H1 (cell line): ENCODE measurements at regions not wholly inside any gene's neighbourhood (a gene's known extent, or its start where the extent isn't known, plus 50 kb on each side); places are given as distances from the start of the nearest gene placed in this dataset.

Experiments used
- CTCF ChIA-PET: fragments of 300-600 bp; sonication (Branson Sonifier 250); formaldehyde crosslinking; loops from one replicate; lab custom pipeline; 2021; ENCODE audit not compliant: partially characterized antibody; lab: Charles Lee
- POLR2A ChIA-PET: fragments of 300-600 bp; sonication (Branson Sonifier 250); formaldehyde crosslinking; loops from one replicate; lab custom pipeline; 2021; ENCODE audit warnings: inconsistent platforms; ENCODE audit not compliant: partially characterized antibody; lab: Charles Lee
- DNase-seq, 2 experiments: peaks; one replicate each; pipeline versions ENCODE4 v3.0.0 to v3.0.0-alpha.2; 2010 to 2022; ENCODE audit warnings: low spot score in 2 of 2, low read depth in 1 of 2, mixed read lengths in 1 of 2
- FAIRE-seq: peaks from 2 replicates; lab custom pipeline; 2011; peaks lifted over from hg19 to GRCh38; lab: Jason Lieb, UNC
- H2AFZ ChIP-seq: 2 replicates; pipeline ENCODE4 v1.8.1; 2012; ENCODE audit warnings: low read length, inconsistent platforms
- H2AK5ac ChIP-seq: 2 replicates; pipeline ENCODE4 v1.6.1; 2013; ENCODE audit warnings: low read depth, low read length
- H2BK120ac ChIP-seq: replicated peaks from 2 replicates; pipeline ENCODE3; 2013; ENCODE audit warnings: low read depth, low read length, inconsistent platforms
- H2BK12ac ChIP-seq: 2 replicates; pipeline ENCODE4 v1.6.1; 2013; ENCODE audit warnings: low read depth, low read length
- H2BK15ac ChIP-seq: 2 replicates; pipeline ENCODE4 v1.6.1; 2013; ENCODE audit warnings: low read length
- H2BK20ac ChIP-seq: 2 replicates; pipeline ENCODE4 v1.6.1; 2013; ENCODE audit warnings: low read length
- H2BK5ac ChIP-seq: 2 replicates; pipeline ENCODE4 v1.6.1; 2013; ENCODE audit warnings: low read depth, low read length
- H3K14ac ChIP-seq: 2 replicates; pipeline ENCODE4 v1.6.1; 2013; ENCODE audit warnings: inconsistent platforms; ENCODE audit not compliant: insufficient read length
- H3K18ac ChIP-seq: 2 replicates; pipeline ENCODE4 v1.6.1; 2013; ENCODE audit warnings: low read length; ENCODE audit errors: extremely low read depth
- H3K23ac ChIP-seq: 2 replicates; pipeline ENCODE4 v1.6.1; 2013; ENCODE audit warnings: inconsistent platforms; ENCODE audit not compliant: insufficient read length
- H3K23me2 ChIP-seq: 2 replicates; pipeline ENCODE4 v1.6.1; 2013; ENCODE audit warnings: low read depth, low read length
- H3K27ac ChIP-seq: 2 replicates; pipeline ENCODE4 v1.6.1; 2011; ENCODE audit warnings: low read depth, low read length, inconsistent platforms
- H3K27me3 ChIP-seq, 4 experiments: replicated peaks in 1 of 4; 1 replicate in 1 of 4; 2 replicates in 3 of 4; pipeline versions ENCODE4 v1.6.1 to v1.8.1; 2011 to 2013; ENCODE audit warnings: low read length in 3 of 4, mild to moderate bottlenecking in 3 of 4, inconsistent platforms in 2 of 4, mixed read lengths in 2 of 4, moderate library complexity in 1 of 4; ENCODE audit not compliant: control insufficient read depth in 3 of 4, insufficient read depth in 3 of 4; ENCODE audit errors: extremely low read depth in 1 of 4
- H3K36me3 ChIP-seq, 4 experiments: 2 replicates each; pipeline versions ENCODE4 v1.6.1 to v1.8.1; 2011 to 2013; ENCODE audit warnings: mild to moderate bottlenecking in 4 of 4, low read length in 3 of 4, moderate library complexity in 2 of 4, control low read depth in 1 of 4, inconsistent platforms in 1 of 4; ENCODE audit not compliant: insufficient read depth in 4 of 4, control insufficient read depth in 2 of 4
- H3K4ac ChIP-seq: replicated peaks from 2 replicates; pipeline ENCODE3; 2013; ENCODE audit warnings: low read length, low read depth, mixed read lengths, inconsistent platforms; ENCODE audit not compliant: insufficient read length
- H3K4me1 ChIP-seq, 4 experiments: replicated peaks in 1 of 4; 1 replicate in 1 of 4; 2 replicates in 3 of 4; pipeline versions ENCODE4 v1.6.1 to v1.8.1; 2011 to 2013; ENCODE audit warnings: low read length in 3 of 4, inconsistent platforms in 2 of 4, mixed read lengths in 1 of 4; ENCODE audit not compliant: insufficient read depth in 4 of 4, control insufficient read depth in 3 of 4
- H3K4me2 ChIP-seq, 2 experiments: 2 replicates each; pipeline versions ENCODE4 v1.6.1 to v1.8.1; 2011 to 2013; ENCODE audit warnings: low read depth in 2 of 2, low read length in 2 of 2, control low read depth in 1 of 2, inconsistent platforms in 1 of 2, mild to moderate bottlenecking in 1 of 2; ENCODE audit not compliant: insufficient read depth in 1 of 2
- H3K4me3 ChIP-seq, 4 experiments: fragments of 200-600, 300-600 bp in 1 of 4; sonication (generic), shearing (Covaris generic), sonication (Bioruptor Twin) in 1 of 4; 2 replicates each; pipeline versions ENCODE4 v1.5.1 to v1.8.1; 2011 to 2016; ENCODE audit warnings: low read length in 4 of 4, low read depth in 3 of 4, control low read depth in 2 of 4, inconsistent platforms in 2 of 4, mild to moderate bottlenecking in 2 of 4, mixed read lengths in 1 of 4, moderate library complexity in 1 of 4; ENCODE audit not compliant: insufficient read depth in 2 of 4; ENCODE audit errors: extremely low read depth in 1 of 4
- H3K56ac ChIP-seq: replicated peaks from 2 replicates; pipeline ENCODE3; 2013; ENCODE audit warnings: low read depth, mild to moderate bottlenecking, mixed read lengths, low read length, inconsistent platforms; ENCODE audit not compliant: insufficient read length
- H3K79me1 ChIP-seq: 2 replicates; pipeline ENCODE4 v1.6.1; 2013; ENCODE audit warnings: low read depth, low read length, control low read depth
- H3K79me2 ChIP-seq, 2 experiments: 2 replicates each; pipeline versions ENCODE4 v1.6.1 to v1.8.1; 2012 to 2013; ENCODE audit warnings: low read length in 2 of 2, mild to moderate bottlenecking in 2 of 2, inconsistent platforms in 1 of 2; ENCODE audit not compliant: insufficient read depth in 2 of 2, control insufficient read depth in 1 of 2
- H3K9ac ChIP-seq, 4 experiments: replicated peaks in 1 of 4; 1 replicate in 1 of 4; 2 replicates in 3 of 4; pipeline versions ENCODE4 v1.6.1 to v1.8.1; 2011 to 2013; ENCODE audit warnings: low read depth in 3 of 4, low read length in 3 of 4, control low read depth in 2 of 4, mild to moderate bottlenecking in 2 of 4, moderate library complexity in 2 of 4, inconsistent platforms in 1 of 4; ENCODE audit errors: extremely low read depth in 1 of 4
- H3K9me3 ChIP-seq, 2 experiments: 2 replicates each; pipeline versions ENCODE4 v1.6.1 to v1.8.1; 2012 to 2013; ENCODE audit warnings: mild to moderate bottlenecking in 2 of 2, moderate library complexity in 2 of 2, control low read depth in 1 of 2, inconsistent platforms in 1 of 2, low read depth in 1 of 2, low read length in 1 of 2, mixed read lengths in 1 of 2; ENCODE audit not compliant: insufficient read depth in 2 of 2
- H4K20me1 ChIP-seq, 2 experiments: replicated peaks in 1 of 2; 2 replicates each; pipeline versions ENCODE3 to v1.8.1; 2011 to 2013; ENCODE audit warnings: inconsistent platforms in 2 of 2, low read length in 2 of 2, mild to moderate bottlenecking in 1 of 2; ENCODE audit not compliant: insufficient read depth in 2 of 2, control insufficient read depth in 1 of 2
- H4K5ac ChIP-seq: 2 replicates; pipeline ENCODE4 v1.6.1; 2013; ENCODE audit warnings: low read length, low read depth, mixed read lengths, inconsistent platforms; ENCODE audit not compliant: insufficient read length
- H4K8ac ChIP-seq: 2 replicates; pipeline ENCODE4 v1.8.0; 2013; ENCODE audit warnings: mild to moderate bottlenecking, moderate library complexity, low read length, inconsistent platforms; ENCODE audit not compliant: insufficient read depth; ENCODE audit errors: extremely low read depth
- H4K91ac ChIP-seq: replicated peaks from 2 replicates; pipeline ENCODE3; 2013; ENCODE audit warnings: low read length, mixed read lengths, inconsistent platforms; ENCODE audit not compliant: insufficient read length
- ASH2L ChIP-seq: fragments of 200-600, 300-600 bp; sonication (generic); IDR thresholded peaks from one replicate; pipeline ENCODE4 v1.7.1; 2017; ENCODE audit warnings: low read length
- CBX5 ChIP-seq: fragments of 300-800, 300-1000 bp; sonication (generic); IDR thresholded peaks from 2 replicates; pipeline ENCODE4 v1.7.1; 2016; ENCODE audit warnings: antibody characterized with exemption, low read length, low read depth
- CBX8 ChIP-seq: fragments of 300-800, 300-1000 bp; sonication (generic); IDR thresholded peaks from 2 replicates; pipeline ENCODE4 v1.7.1; 2016; ENCODE audit warnings: low read depth, low read length, borderline replicate concordance
- CEBPB ChIP-seq: IDR thresholded peaks from 2 replicates; pipeline ENCODE4 v1.6.1; 2012; ENCODE audit warnings: low read depth, low read length
- CHD2 ChIP-seq: IDR thresholded peaks from 2 replicates; pipeline ENCODE4 v1.6.1; 2012; ENCODE audit warnings: low read length, improper control_type of control experiment
- CTBP2 ChIP-seq: IDR thresholded peaks from 2 replicates; pipeline ENCODE4 v1.7.0; 2011; ENCODE audit warnings: borderline replicate concordance, mild to moderate bottlenecking, moderate library complexity, mixed read lengths, low read length; ENCODE audit not compliant: insufficient read depth, insufficient read length
- EP300 ChIP-seq, 2 experiments: IDR thresholded peaks; 1 replicate in 1 of 2; 2 replicates in 1 of 2; pipeline ENCODE4 v1.6.1; 2011 to 2012; ENCODE audit warnings: low read depth in 2 of 2, low read length in 2 of 2, mild to moderate bottlenecking in 2 of 2, borderline replicate concordance in 1 of 2, inconsistent platforms in 1 of 2, moderate library complexity in 1 of 2
- KDM1A ChIP-seq: fragments of 200-600, 300-600 bp; sonication (generic); IDR thresholded peaks from 2 replicates; pipeline ENCODE4 v1.7.1; 2016; ENCODE audit warnings: mild to moderate bottlenecking, low read length, borderline replicate concordance
- KDM5A ChIP-seq: fragments of 200-600 bp; IDR thresholded peaks from 2 replicates; pipeline ENCODE4 v1.7.1; 2012; ENCODE audit warnings: mild to moderate bottlenecking, low read length, inconsistent platforms, mixed read lengths
- POLR2AphosphoS5 ChIP-seq: IDR thresholded peaks from 2 replicates; pipeline ENCODE4 v1.6.1; 2011; ENCODE audit warnings: low read depth, low read length
- POU5F1 ChIP-seq: IDR thresholded peaks from 2 replicates; pipeline ENCODE4 v1.6.1; 2011; ENCODE audit warnings: low read depth, mild to moderate bottlenecking, low read length, moderate library complexity
- SIX5 ChIP-seq: IDR thresholded peaks from 2 replicates; pipeline ENCODE4 v1.6.1; 2011; ENCODE audit warnings: mild to moderate bottlenecking, low read depth, low read length
- SP1 ChIP-seq: IDR thresholded peaks from 2 replicates; pipeline ENCODE4 v1.6.1; 2011; ENCODE audit warnings: low read depth, low read length
- SUZ12 ChIP-seq: fragments of 200-600 bp; sonication (generic); IDR thresholded peaks from 2 replicates; pipeline ENCODE4 v1.6.1; 2012; ENCODE audit warnings: mild to moderate bottlenecking, inconsistent platforms, low read length, moderate library complexity, mixed read lengths
- TCF12 ChIP-seq: IDR thresholded peaks from 2 replicates; pipeline ENCODE4 v1.6.1; 2011; ENCODE audit warnings: low read depth, mild to moderate bottlenecking, low read length
- YY1 ChIP-seq: IDR thresholded peaks from 2 replicates; pipeline ENCODE4 v1.6.1; 2011; ENCODE audit warnings: low read depth, mild to moderate bottlenecking, low read length
- ZNF274 ChIP-seq: IDR thresholded peaks from 2 replicates; pipeline ENCODE4 v1.7.0; 2012; ENCODE audit warnings: low read length, borderline replicate concordance; ENCODE audit errors: extremely low read depth
- WGBS, 2 experiments: shearing (Covaris generic) in 1 of 2; methylation state at CpG; one replicate each; pipeline versions ENCODE4 v1.1.6 to v1.1.7; 2013 to 2015; ENCODE audit warnings: low lambda C conversion rate in 2 of 2, mixed read lengths in 2 of 2, inconsistent platforms in 1 of 2, low coverage in 1 of 2, missing lambda C conversion rate in 1 of 2; ENCODE audit not compliant: insufficient replicate concordance in 2 of 2, insufficient coverage in 1 of 2, insufficient read length in 1 of 2; ENCODE audit errors: extremely low coverage in 1 of 2, missing lambda C conversion rate in 1 of 2; 5-methylcytosine and 5-hydroxymethylcytosine counted together

- H3K4ac ChIP-seq = no peak overlapping the region
- no peaks in the 10 kb centered on the region for H3K36me3 ChIP-seq
- H3K4me1 ChIP-seq = no peaks in the 10 kb centered on the region
- H3K4me2 ChIP-seq = no peak overlapping the region
- H3K23me2 ChIP-seq = no peaks in the 10 kb centered on the region
- TF ChIP-seq SP1 (no peak), SIX5 (no peak), ASH2L (no peak), KDM5A (no peak), EP300 (IDR thresholded peaks at IDR 0.05; ENCODE audit: borderline replicate concordance in 1 of 2, low read depth in 2 of 2, low read length in 2 of 2) (no peak), CEBPB (no peak), CTBP2 (no peak), YY1 (no peak), TCF12 (no peak), KDM1A (no peak), POU5F1 (no peak), CBX8 (no peak), CBX5 (no peak), CHD2 (no peak), POLR2AphosphoS5 (no peak), ZNF274 (no peak), SUZ12 (no peak)
- TF ChIP-seq, all 59 proteins: peak for 0
- no peak overlapping the region for H2BK5ac ChIP-seq
- H4K20me1 ChIP-seq = no peaks in the 10 kb centered on the region
- ChIA-PET POLR2A (no interaction called here), CTCF (no interaction called here)
- no peak overlapping the region for H3K56ac ChIP-seq
- H2BK120ac ChIP-seq = no peak overlapping the region
- no peaks in the 10 kb centered on the region for H3K79me1 ChIP-seq
- H3K23ac ChIP-seq = no peak overlapping the region
- no peaks in the 10 kb centered on the region for H3K79me2 ChIP-seq
- no peak overlapping the region for H3K27ac ChIP-seq
- DNase-seq (no peak), FAIRE-seq (no peak)
- H3K9me3 ChIP-seq = no peaks in the 10 kb centered on the region
- H4K91ac ChIP-seq = no peak overlapping the region
- no peak overlapping the region for H4K5ac ChIP-seq
- no peak overlapping the region for H3K9ac ChIP-seq
- peak overlapping the region; percentile 91 for H2AFZ ChIP-seq
- no peak overlapping the region for H2BK12ac ChIP-seq
- H2AK5ac ChIP-seq = no peak overlapping the region
- no peak overlapping the region for H3K18ac ChIP-seq
- H4K8ac ChIP-seq = no peak overlapping the region
- H3K14ac ChIP-seq = no peak overlapping the region
- WGBS, 2 experiments = 90% methylated on average over 6 of the region's 6 CpGs; no CpG with 5 or more reads in 1 of the 2 experiments
- no peaks in the 10 kb centered on the region for H3K27me3 ChIP-seq
- no peak overlapping the region for H3K4me3 ChIP-seq
- no peak overlapping the region for H2BK20ac ChIP-seq
- H2BK15ac ChIP-seq = no peak overlapping the region
These were observed 531.3 kb downstream of the GALC start for GRCh38 chr14:87461704-87462103.
